NCI-H510A (cell line): ENCODE measurements at regions not wholly inside any gene's neighbourhood (a gene's known extent, or its start where the extent isn't known, plus 50 kb on each side); places are given as distances from the start of the nearest gene placed in this dataset.

Source experiments
- DNase-seq: peaks from one replicate; lab custom pipeline; 2025; lab: John Stamatoyannopoulos, UW

DNA sequence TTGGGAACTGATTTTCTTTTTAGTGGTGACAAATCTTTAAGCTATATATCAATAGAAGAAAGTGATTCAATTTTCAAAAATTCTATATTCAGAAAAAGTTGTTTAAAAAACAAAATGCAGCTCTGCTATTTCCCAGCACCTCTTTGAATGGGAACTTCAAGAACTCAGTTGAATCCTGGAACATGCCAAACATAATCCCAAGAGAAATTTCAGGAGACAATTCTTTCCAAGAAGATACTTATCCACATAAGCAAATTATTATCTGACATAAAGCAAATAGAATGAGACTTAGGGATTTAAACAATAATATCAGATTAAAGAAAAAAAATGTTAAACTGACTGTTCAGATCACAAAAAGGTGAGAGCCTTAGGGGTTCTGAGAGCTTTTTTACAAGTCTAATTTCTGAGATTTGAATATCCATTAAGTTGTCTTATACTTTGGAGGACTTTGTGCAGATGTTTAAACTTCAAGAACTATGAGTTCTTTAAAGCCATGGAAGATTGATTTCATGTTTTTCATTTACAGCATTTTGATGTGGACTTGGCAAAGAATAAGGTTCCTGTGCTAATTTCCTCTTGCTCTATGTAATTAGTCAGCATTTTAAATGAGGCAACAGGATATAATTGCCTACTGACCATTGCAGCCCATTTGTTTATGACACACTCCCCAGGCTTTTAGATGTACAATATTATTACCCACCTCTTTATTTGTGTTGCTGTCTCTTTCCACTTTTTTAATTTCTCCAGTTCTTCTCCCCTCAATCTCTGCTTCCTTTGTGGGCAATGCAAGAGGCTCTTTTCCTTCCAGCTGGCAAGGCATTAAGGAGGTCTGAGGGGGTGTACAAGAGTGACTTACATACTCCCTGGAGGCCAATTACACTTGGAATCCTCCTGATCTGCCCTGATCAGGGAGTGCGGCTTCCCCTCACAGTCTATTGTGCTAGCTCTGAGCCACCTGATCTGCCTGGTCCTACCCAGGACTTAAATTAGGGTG, 419.1 kb downstream of the NR2F1-AS1 start:
- DNase-seq, result no peak

DNA sequence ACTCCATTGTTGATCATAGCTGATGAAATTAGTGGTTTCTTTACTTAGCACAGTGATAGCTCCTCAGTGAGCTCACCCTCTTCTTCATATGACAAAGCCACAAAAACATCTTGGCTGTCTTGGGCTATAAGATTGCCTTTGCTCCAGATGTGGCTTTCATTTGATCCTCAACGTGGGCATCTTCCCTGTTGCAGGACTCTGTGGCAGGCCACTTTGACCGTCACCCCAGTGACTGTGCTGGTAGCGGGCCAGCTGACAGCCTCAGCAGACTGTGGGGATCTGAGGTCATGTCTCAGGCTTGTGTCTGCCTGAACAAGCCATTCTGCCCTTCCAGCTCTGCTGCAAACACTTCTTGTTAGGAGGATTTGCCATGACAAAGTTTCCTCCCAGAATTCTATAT, 422.2 kb downstream of the NR2F1-AS1 start:
- no peak for DNase-seq

DNA sequence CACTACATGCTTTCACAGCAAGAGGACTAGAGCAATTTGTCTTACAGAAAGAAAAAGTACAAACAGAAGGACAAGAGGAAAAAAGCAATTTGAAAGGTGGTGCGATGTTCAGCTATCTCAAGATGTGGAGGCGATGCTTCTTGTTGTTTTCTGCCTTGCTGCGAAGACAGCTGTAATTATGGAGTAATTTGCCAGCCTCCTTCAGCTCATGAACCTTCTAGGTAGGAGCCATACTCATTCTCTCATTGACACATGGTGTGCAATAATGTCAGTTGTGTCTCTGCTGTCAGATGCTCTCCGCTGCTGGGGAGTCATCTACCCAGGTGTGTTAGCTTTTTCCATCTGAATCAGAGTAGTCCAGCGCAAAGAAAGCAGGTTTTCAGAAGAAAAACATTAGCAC, 424.5 kb downstream of the NR2F1-AS1 start:
- DNase-seq, result no peak

DNA sequence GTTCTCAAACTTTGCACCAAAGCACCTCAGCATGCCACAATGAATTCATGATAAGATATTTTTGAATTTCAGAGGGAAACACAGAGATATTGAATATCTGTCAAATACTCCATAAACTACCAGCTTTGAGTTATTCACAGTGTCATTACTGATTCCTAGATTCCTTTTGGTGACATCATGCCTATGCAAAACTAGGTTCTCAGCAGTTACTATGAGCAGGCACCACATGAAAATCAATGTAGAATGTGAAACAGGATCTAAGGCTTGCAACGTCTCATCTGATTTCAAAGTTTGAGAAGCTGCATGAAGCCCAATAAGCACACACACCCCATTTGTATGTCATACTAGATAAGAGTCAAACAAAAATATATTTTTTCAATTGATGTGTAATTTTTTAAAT, 426.5 kb downstream of the NR2F1-AS1 start:
- DNase-seq, result no peak

DNA sequence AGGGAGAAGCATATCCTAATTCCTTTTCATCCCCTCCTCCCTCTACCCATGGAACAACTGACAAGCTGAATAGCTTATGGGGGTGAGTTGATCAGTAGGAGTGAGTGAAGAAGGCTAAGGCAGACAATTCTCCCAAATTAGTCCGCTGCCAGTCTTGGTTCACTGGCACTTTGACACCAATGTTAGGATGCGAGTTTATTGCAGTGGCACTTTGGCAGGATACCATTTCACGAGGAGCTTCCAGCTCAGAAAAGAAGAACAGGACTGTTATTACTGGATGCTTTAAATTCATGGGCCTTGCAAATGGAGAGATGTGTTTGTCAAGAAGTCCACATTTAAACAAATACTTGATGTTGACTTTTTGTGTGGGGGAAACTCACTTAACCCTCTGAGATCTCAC, 427.6 kb downstream of the NR2F1-AS1 start:
- no peak for DNase-seq

DNA sequence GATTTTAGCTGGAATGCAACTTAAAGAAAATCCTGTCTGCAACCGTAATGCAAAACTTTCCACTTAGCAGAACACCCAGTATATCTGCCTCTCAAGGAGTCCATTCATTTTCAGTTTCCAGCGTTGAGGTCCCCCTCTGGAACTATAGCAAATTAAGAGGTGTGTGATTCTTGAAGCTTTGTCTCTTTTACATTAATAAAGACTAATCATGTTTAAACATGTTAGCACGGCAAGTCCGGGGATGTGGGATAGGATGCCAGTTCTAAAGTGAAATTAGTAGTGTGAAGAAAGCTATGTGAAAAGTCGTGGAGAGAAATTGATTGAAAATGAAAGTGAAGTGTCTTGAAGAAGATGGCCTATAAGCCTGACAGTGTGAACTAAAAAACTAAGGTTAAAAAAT, 429.1 kb downstream of the NR2F1-AS1 start:
- no peak for DNase-seq

DNA sequence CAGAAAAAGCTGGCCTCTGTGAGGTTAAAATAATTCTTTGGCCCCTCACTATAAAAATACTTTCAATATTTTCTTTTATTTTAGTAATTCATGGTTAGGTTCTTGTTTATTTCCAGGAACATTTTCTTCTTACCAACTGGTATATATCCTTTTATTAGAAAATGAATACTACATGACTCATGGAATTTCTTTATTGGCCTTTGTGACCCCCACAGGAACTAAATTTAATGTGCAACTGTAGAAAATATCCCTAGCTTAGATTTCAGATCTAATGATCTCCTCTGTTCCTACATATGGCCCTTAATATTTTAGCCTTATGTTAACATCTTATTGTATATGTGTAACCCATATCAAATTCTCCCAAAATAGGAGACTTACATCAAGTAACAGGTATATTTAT, 429.9 kb downstream of the NR2F1-AS1 start:
- DNase-seq, result no peak

DNA sequence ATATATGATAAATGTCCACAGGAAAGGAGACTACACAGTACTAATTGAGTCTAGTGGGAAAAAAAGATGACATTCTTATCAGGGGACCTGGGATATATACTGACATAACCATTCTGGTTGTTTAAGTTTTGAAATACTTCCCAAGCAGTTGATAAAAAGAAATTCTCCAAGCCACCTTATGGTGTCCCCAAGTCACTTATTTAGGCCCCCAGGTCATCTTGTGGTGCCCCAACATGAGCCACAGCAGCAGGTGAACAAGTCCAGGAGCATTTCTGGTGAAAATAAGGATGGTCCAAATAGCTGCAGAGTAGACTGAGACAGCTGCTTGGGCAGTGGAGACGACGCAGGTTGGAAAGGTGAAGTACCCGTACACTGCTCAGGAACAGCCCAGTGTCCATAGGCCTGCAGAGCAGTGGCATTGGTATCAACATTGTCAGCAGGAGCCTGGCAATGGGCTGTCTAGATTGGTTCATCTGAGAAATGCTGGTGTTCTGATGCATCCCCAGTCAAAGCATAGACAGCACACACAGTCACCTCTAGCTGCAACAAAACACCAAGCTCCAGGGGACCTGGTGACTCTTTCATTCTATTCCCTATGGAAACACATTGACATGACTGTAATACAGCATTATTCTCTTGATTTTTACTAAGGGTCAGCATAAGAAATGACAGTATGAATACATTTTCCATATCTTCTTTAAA, 430.6 kb downstream of the NR2F1-AS1 start:
- DNase-seq, result no peak

DNA sequence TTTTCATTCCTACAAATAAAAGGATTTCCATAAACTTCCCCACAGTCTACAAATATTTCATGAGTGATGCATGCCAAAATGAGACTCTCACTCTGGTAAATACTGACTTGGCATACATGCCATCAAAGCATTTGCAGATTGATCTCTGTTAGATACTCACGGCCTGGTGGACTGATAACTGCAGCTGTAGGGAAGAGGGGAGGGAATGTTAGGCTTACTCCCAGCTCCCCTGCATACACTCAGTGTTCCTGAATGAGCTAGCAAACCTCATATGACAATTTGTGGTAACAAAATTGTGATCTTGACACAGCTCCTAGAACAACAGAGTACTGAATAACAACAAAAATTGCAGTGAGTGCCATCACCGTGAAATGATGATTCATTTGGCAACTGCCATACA, 435.3 kb downstream of the NR2F1-AS1 start:
- DNase-seq, result no peak

DNA sequence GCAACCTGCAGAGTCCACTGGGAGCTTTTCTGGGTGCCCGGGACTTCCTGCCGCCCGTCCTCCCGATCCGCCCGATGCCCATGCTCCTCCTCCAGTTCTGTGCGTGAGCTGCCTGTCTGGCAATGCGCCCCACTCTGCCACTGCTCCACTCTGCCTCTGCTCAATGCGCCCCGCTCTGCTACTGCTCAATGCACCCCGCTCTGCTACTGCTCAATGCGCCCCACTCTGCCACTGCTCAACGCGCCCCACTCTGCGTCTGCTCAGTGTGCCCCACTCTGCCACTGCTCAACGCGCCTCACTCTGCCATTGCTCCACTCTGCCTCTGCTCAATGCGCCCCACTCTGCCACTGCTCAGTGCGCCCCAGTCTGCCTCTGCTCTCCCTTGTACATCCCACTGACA, 436.0 kb downstream of the NR2F1-AS1 start:
- no peak for DNase-seq

DNA sequence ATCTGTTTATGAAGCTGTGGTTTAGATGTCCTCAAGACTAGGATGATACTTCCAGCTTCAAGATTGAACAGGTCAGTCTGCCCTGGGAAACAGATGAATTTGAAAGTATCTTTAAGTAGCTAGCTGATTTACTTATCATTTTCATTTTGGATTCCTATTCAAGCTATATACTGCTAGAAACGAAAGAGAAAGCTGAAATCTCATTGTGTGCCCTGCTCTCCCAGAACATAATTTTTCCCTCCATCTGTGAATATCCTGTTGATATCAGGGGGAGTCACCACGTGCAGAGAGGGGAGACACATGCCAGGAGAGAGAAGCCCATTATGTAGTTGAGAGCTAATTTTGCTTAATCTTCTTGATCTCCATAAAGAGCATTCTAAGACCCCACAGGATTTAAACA, 439.1 kb downstream of the NR2F1-AS1 start:
- DNase-seq, result no peak

DNA sequence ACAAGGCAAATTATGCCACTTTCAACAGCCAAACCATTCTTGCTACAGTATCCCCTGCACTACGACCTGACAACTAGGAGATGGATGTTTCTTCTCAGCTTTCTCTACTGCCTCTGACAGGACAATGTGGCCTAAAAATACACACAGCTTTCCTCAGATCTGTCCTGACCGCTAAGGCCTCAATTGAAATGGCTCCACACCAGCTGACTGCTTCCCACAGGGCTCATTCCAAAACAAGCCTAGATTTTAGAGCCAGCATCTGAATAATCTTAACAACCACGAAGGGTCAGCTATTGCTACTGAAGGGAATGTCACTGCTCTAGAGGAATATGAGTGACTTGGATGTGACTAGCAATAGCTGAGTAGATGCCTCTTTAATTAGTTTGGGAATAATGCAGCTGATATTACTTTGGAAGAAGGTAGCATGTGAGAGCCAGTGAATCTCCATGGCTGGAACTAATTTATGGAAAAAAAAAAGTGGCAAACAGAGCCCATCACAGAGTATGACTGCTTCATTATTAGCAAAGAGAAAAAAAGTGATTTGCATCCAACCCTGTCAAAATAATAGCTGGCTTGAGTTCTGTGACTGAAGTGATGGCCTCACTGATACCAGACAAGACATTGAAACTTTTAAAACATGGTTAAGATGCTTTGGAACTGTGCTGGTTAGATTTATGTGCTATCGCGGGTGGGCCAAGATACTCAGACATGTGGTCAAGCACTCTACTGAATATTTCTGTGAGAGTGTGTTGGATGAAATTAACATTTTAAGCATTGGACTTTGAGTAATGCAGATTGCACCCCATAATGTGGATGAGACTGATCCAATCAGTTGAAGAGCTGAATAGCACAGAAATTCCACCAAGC, 450.2 kb downstream of the NR2F1-AS1 start:
- no peak for DNase-seq

DNA sequence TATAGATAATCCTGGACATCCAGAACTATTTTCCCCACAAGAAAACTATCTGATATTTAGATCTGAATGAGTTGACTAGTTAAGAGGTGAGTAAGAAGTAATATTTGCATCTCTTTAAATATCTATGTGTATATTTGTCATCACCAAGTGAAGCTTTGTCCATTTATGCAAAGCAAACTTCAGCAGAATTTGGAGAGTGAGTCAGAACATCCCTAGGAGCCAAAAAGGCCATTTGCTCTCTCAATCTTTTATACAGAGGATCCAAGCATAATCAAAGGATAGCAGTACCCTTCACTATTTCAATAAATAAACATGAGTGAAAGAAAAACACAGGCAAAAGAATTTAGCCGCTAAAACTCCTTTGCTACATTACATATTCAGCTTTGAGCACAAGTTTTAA, 454.4 kb downstream of the NR2F1-AS1 start:
- DNase-seq, result no peak

DNA sequence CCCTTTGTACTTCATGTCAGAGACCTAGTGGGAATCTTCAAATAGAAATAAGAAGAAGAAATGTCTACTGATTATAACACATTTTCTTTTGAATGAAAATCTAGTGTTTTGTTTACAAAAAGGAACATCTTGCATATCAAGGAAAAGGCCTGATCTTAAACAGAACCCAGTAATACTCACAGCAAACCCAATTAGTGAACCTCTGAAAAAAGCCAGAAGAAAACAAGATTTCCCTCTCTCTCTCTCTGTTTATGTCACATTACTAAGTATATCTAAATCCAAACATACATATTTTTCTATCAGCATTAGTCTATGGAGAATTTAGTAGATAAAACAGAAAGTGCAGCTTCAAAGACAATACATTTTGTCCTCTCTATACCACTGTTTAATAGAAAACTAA, 457.9 kb downstream of the NR2F1-AS1 start:
- DNase-seq, result no peak

DNA sequence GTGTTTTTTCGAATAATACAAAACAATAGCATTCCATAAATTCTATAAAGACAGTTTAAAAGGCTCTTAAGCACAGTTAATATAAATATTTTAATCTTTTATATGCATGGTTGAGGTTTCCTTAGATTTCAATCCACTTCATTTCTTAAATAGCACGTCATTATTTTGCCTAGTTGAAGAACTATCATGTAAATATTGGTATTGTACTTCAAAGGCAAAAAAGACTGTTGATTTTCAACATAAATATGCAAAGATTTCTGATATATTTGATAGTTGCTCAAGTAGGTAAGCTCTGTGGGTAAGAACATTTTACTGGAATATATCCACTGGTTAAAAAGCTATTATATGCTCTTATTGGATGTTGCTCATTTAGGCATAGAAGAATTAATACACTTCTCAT, 458.6 kb downstream of the NR2F1-AS1 start:
- DNase-seq, result no peak

DNA sequence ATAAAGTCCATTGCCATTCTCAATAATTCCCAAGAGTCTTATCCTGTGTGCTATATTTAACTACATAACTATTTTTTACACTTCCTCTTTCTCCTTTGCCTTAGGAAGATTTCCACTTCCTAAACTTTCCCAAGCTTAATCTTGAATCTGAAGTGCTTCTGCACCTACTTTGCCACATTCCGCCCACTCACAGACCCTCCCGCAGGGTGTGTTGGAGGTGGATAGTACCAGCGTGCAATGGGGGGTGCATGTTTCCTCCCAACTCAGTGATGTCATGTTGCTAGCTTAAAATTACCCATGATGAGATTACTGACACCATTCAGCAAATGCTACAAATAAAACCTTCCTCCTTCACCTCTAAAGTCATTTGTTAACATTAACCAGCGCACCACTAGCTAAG, 460.2 kb downstream of the NR2F1-AS1 start:
- no peak for DNase-seq

DNA sequence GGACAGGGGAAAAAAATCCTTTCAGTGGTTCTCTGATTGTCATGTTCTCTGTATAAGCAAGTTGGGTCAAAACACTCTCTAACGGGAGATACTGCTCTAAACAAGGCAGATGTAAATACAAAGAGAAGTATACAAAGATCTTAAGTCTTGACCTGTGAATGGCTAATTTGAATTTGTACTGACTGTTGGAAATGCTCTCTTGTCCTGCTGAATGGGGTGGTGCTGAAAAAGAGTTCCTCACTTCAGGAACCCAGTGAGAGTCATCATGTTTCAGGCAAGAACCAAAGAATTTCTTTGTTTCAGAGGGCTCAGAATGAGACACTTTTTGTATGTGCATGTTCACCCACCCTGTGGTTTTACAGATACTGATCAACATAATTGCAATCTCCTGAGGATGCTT, 461.0 kb downstream of the NR2F1-AS1 start:
- DNase-seq, result no peak

DNA sequence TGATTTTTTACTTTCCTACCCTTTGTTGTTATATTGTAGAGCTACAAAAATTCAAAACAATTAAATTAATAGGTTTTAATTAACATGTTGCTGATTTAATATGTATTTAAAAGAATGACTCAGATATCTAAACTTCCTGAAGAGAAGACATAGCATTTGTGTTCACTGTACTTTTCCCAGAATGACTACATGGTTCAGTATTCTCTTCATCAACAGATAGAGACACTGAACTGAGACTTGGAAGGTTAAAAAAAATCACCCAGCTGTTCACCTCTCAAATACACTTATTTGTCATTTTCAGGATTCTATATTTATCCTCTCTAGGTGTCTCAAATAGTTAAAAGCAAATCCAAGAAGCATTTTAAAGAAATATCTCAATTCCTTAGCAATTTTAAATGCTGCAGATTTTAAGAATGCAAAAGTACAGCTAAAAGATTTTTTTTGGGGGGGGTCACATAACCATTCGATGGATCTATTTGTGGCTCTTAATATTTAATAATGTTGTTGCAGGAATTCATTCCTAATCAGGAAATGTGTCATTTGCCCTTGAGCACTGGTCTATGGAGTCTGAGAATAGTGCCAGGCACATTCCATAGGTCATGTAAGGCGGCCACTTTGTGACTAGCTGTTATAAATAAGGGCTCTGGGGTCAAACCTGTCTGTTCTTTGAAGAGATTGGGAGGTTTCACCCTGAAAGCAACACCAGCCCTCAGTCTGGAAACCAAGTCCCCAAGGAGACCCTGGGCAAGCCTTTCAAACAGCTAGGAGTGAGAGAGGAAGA, 463.1 kb downstream of the NR2F1-AS1 start:
- DNase-seq, result no peak

DNA sequence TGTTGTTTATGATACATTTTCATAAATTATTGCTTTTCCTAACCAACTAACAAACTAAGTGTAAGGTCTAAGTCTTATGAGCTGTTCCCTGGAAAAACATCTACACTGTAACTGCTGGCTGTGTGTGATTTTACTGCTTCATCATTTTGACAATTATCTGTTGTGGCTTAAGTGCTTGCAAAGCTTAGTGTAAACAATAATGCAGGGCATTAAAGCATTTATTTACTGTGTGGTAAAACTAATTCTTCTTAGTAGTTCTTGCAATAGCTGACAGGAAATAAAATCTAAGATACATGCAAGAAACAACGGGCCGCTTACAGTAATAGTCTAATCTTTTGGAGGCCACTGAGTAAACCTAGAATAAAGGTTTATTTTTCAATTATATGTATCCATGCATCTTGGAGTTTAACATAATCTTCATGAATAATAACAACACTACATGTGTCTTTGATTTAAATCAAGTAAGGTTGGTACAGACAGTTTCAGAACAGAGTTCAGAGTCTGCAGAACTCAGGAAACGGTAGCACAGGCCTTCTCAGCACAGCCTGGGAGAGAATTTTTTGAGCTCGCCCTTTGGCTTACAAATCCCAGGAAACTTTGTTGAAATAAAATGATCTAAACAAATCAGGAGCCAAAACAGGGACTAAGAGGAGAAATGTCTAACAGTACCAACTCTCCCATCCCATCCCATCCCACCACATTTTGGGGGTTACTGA, 473.1 kb downstream of the NR2F1-AS1 start:
- no peak for DNase-seq

DNA sequence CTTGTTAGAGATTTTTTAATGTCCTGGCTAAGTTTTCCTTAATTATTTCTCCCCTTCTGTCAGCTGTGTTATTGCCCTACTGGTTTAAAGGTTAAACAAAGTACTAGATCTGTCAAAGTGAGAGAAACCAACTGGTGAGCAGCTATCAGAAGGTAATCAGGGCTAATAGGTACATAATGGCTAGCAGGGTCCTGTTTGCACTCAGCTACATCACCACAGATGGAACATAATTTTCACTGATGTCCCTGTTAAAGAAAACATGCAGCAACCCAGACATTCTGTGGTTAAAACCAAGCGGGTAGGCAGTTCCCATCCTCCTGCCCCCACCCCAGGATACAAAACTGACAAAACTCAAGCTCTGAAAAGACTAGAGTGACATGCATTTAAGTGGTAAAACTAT, 473.9 kb downstream of the NR2F1-AS1 start:
- no peak for DNase-seq

DNA sequence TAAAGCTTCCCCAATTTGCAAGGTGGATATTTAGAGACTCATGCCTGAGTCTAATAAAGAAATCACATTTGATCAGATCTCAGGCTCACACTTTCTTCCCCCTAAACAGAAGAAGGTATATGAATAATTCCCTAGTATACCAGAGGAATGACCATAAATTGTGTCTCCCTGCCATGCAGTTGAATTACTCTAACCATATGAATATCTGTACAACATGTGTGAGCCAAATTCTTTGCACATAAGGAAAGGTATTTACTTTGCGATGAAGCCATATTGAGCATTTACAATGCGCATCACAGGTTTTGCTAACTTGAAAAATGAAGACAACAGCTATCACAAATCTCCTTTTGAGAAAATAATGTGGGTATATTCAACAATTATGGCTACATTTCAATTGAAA, 479.4 kb downstream of the NR2F1-AS1 start:
- no peak for DNase-seq
